Stimulated activated naive B cell treated with anti-CD40 and anti-IgM and Interleukin-4, amounts not matched to agents 10 μg/mL and 1 μg/mL and 100 μg/mL, for 72 hours (primary cell): ENCODE measurements at regions not wholly inside any gene's neighbourhood (a gene's known extent, or its start where the extent isn't known, plus 50 kb on each side); places are given as distances from the start of the nearest gene placed in this dataset.
A peak's percentile ranks its signal among the peaks of the same experiment; 100 is the strongest.

Experiments used
- ATAC-seq, 2 donors: fragments of 150-1000 bp; cut with Tn5 transposase; replicated peaks; 2 replicates each; pipeline ENCODE4 v1.10.0; 2021; ENCODE audit warnings: moderate library complexity in 1 of 2
- DNase-seq: peaks from one replicate; pipeline ENCODE4 v3.0.0; 2021
- H3K27ac Mint-ChIP-seq: one replicate; pipeline ENCODE4 v1.8.0; 2022; ENCODE audit warnings: mild to moderate bottlenecking, mixed read lengths
- H3K27me3 Mint-ChIP-seq, 2 donors: one replicate each; pipeline ENCODE4 v1.8.0; 2022; ENCODE audit warnings: mixed read lengths in 2 of 2
- H3K36me3 Mint-ChIP-seq, 2 donors: one replicate each; pipeline ENCODE4 v1.8.0; 2022; ENCODE audit warnings: mixed read lengths in 2 of 2, mild to moderate bottlenecking in 1 of 2
- H3K4me1 Mint-ChIP-seq, 2 donors: one replicate each; pipeline ENCODE4 v1.8.0; 2022; ENCODE audit warnings: mixed read lengths in 2 of 2, mild to moderate bottlenecking in 1 of 2
- H3K4me3 Mint-ChIP-seq, 2 donors: one replicate each; pipeline ENCODE4 v1.8.0; 2022; ENCODE audit warnings: mild to moderate bottlenecking in 2 of 2, mixed read lengths in 2 of 2, moderate library complexity in 1 of 2
- H3K9me3 Mint-ChIP-seq, 2 donors: one replicate each; pipeline ENCODE4 v1.8.0; 2022; ENCODE audit warnings: mixed read lengths in 2 of 2, mild to moderate bottlenecking in 1 of 2

DNA sequence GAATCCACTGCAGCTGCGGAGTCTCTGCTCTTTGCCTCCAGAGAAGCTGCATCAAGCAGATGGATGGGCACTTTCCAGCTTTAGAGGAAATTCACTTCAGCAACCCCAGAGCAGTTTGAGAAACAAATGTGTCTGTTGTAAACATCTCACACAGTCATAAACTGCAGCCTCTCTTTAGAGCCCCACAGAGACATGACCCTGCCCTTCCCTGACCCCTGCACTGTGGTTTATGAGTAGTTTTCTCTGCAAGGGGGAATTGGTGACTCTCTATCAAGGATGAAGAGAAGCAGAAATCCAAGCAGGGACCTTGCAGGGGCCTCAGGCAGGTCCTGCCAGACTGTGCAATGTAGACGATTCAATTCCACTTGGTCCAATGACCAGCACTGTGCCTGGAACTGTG lies 160.2 kb downstream of the SH2D4B start:
- DNase-seq (no peak), ATAC-seq (no peak)
- H3K27me3 Mint-ChIP-seq, result peaks cover 6 to 11% of the 10 kb centered on the region in 2 donors
- H3K27ac Mint-ChIP-seq, result no peak overlapping the region
- H3K4me1 Mint-ChIP-seq, result peaks cover 2 to 7% of the 10 kb centered on the region in 2 donors
- no peaks in the 10 kb centered on the region for H3K36me3 Mint-ChIP-seq
- no peak overlapping the region for H3K4me3 Mint-ChIP-seq
- H3K9me3 Mint-ChIP-seq, result no peaks in the 10 kb centered on the region

DNA sequence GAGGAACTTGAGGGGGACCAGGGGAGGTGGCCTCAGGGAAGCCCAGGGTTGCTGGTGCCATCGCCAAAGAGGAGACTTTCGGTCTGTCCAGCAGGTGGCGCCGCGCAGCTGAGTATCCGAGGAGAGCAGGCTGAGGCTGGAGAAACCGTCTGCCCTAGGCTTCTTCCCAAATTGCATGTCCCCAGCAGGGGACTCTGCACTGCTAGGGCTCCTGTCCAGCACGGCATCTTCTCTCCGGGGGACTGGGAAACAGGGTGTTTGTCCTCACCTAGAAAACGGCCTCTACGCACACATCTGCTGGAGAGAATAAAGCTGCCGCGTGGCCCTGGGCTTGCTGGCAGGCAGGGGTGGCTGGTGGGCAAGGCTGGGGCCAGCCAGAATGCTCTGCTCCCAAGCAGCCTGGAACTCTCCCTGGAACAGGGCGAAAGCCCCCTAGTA lies 161.9 kb downstream of the SH2D4B start:
- no peak overlapping the region for H3K27ac Mint-ChIP-seq
- H3K4me1 Mint-ChIP-seq, result peaks cover 4 to 7% of the 10 kb centered on the region in 2 donors
- H3K9me3 Mint-ChIP-seq, result no peaks in the 10 kb centered on the region
- H3K4me3 Mint-ChIP-seq, result no peak overlapping the region
- peak; percentile 44 for DNase-seq
- no peaks in the 10 kb centered on the region for H3K36me3 Mint-ChIP-seq
- peaks cover 13 to 14% of the 10 kb centered on the region in 2 donors for H3K27me3 Mint-ChIP-seq
- peak; percentile 87 to 93 for ATAC-seq

DNA sequence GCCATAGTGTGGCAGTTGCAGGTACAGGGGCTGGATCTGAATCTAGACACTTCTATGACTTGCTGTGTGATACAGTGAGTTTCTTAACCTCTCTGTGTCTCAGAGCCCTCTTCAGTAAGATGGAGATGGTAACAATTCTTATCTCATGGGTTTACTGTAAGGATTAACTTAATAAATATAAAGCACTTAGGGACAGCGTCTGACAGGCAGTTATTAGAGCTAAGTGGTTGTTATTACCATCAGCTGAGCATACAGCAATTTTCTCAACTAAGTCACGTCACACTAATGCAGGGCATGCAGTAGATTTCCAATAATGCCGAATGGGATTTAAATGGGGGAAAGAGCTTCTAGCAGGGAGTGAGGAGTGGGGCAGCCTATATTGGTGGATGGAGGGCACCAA lies 162.6 kb downstream of the SH2D4B start:
- ATAC-seq (no peak), DNase-seq (no peak)
- peaks cover 4 to 7% of the 10 kb centered on the region in 2 donors for H3K4me1 Mint-ChIP-seq
- H3K4me3 Mint-ChIP-seq, result no peak overlapping the region
- H3K9me3 Mint-ChIP-seq, result no peaks in the 10 kb centered on the region
- peaks cover 13 to 14% of the 10 kb centered on the region in 2 donors for H3K27me3 Mint-ChIP-seq
- H3K36me3 Mint-ChIP-seq, result no peaks in the 10 kb centered on the region
- H3K27ac Mint-ChIP-seq, result no peak overlapping the region

DNA sequence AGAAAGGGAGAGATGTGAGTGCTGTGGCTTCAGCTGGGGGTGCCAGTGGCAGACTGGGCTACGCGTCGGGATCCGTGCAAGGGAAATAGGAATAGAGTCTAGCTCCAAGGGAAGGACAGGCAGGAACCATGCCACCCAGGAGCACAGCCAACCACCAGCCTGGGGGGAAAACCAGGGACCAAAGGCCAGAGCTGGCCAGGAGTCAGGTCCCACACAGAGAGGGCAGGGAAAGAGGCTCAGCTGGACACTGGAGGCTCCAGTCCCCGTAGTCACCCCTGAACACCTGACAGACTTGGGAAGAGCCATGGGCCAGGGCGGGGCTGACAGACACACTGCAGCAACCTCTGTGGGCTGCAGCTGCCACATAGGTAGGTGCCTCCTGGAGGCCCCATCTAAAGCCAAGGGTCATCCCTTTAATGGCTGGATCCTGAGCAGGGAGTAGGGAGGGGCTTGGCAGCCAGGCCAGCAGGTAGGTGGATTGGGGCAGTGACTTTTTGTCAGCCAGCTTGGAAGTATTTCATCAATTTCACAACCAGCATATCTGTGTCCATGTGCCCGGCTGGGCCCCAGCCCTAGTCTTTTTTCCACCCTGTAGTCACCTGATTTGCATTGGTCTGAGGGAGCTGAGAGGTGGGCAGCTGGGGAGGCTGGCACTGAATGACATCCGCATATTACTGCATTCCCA lies 163.2 kb downstream of the SH2D4B start:
- Mint-ChIP-seq H3K27me3 (peaks cover 13 to 14% of the 10 kb centered on the region in 2 donors), H3K4me1 (peaks cover 4 to 7% of the 10 kb centered on the region in 2 donors), H3K27ac (no peak overlapping the region), H3K9me3 (no peaks in the 10 kb centered on the region), H3K36me3 (no peaks in the 10 kb centered on the region), H3K4me3 (no peak overlapping the region)
- DNase-seq (no peak), ATAC-seq (no peak)

DNA sequence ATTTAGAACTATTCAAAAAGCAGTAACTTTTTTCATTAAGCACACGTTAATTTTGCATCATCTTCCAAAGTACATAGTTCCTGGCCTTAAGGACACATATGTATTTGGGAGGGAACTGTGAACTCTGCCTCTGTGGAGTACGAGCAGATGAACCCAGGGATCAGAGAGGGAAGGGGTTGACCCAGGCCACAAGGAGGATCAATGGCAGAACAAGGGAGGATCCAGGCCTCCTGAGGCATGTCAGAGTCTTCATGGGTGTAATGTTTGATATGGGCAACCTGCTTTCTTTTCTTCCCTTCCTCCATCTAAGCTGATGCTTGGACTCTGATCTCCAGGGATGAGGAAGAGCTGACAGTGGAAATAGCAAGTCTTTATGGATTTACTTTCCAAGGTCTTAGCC lies 164.0 kb downstream of the SH2D4B start:
- Mint-ChIP-seq H3K27ac (no peak overlapping the region), H3K27me3 (peaks cover 13 to 14% of the 10 kb centered on the region in 2 donors), H3K4me3 (no peak overlapping the region), H3K4me1 (peaks cover 4 to 7% of the 10 kb centered on the region in 2 donors), H3K9me3 (no peaks in the 10 kb centered on the region), H3K36me3 (no peaks in the 10 kb centered on the region)
- ATAC-seq, result no peak
- no peak for DNase-seq

DNA sequence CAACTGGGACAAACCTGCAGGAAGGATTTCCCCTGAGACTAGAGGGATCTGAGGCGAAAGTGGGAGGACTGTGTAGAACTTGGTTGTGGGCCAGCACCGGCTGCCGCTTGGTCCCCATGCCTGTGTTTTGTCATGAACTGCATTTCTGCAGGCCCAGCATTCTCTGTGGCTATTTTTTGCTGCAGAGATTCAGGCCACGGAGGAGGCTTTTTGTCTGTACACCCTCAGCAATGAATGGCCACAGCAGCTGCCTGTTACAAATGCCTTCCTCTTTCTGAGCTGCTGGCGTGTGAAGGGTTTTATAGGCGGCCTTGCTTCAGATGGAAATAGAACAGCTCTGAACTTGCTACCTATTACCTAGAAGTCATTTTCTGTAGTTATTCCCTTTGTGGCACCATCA lies 164.4 kb downstream of the SH2D4B start:
- Mint-ChIP-seq H3K27me3 (peaks cover 13 to 14% of the 10 kb centered on the region in 2 donors), H3K4me1 (peaks cover 4 to 7% of the 10 kb centered on the region in 2 donors), H3K9me3 (no peaks in the 10 kb centered on the region), H3K36me3 (no peaks in the 10 kb centered on the region), H3K4me3 (no peak overlapping the region), H3K27ac (no peak overlapping the region)
- ATAC-seq (no peak), DNase-seq (no peak)

DNA sequence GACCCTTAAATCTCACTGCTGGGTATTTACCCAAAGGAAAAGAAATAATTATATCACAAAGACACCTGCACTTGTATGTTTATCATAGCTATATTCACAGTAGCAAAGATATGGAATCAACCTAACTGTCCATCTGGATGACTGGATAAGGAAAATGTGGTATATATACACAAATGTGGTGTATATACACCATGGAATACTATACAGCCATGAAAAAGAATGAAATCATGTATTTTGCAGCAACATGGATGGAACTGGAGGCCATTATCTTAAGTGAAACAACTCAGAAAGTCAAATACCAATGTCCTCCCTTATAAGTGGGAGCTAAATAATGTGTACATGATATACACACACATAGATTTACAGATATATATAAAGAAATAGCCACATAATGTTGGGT lies 168.2 kb downstream of the SH2D4B start:
- H3K4me1 Mint-ChIP-seq, result peaks cover 0 to 2% of the 10 kb centered on the region in 2 donors

DNA sequence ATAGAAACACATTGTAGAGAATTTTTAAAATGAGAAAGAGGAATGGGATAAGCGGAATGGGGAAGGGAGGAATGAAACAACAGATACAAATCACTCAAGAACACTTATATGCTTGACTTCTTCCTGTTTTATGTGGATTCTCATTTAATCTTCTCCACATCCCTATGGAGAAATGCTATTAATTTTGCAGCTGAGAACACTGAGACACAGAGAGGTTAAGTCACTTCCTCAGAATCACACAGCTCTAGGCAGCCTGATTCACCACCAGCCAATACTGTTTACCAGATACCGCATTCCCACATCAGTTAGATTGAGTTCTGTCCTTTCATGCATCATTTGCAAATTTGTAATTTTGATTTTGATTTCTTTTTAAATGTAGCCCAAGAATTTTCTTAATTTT lies 170.5 kb downstream of the SH2D4B start:
- Mint-ChIP-seq H3K36me3 (no peaks in the 10 kb centered on the region), H3K27me3 (peaks cover 17 to 23% of the 10 kb centered on the region in 2 donors), H3K27ac (no peak overlapping the region), H3K4me1 (peaks cover 0 to 2% of the 10 kb centered on the region in 2 donors), H3K4me3 (no peak overlapping the region), H3K9me3 (no peaks in the 10 kb centered on the region)
- DNase-seq (no peak), ATAC-seq (no peak)

More for the DNA sequence above, 168.2 kb downstream of the SH2D4B start:
- Mint-ChIP-seq H3K36me3 (no peaks in the 10 kb centered on the region), H3K4me3 (no peak overlapping the region), H3K9me3 (no peaks in the 10 kb centered on the region), H3K27ac (no peak overlapping the region), H3K27me3 (peaks cover 9 to 14% of the 10 kb centered on the region in 2 donors)
- ATAC-seq (no peak), DNase-seq (no peak)

DNA sequence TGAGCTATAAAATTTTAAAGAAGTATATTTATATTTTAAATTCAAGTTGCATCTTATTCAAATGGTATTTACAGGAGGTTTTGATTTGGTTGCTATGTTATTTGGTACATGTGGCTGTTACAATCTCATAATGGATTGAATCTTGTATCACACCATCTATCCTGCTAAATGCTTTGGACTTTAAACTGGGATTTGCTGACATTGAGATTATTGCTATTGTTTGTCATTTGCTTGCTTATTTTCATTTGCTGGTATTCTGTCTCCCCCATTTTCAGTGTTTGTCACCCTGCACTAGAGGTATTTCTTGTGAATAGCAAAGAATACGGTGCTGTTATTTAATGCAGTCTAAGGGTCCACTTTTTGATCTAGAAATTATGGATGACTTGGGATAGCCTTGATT lies 171.1 kb downstream of the SH2D4B start:
- no peaks in the 10 kb centered on the region for H3K9me3 Mint-ChIP-seq
- no peaks in the 10 kb centered on the region for H3K36me3 Mint-ChIP-seq
- DNase-seq (no peak), ATAC-seq (no peak)
- no peak overlapping the region for H3K27ac Mint-ChIP-seq
- peaks cover 0 to 2% of the 10 kb centered on the region in 2 donors for H3K4me1 Mint-ChIP-seq
- H3K27me3 Mint-ChIP-seq, result peaks cover 23 to 29% of the 10 kb centered on the region in 2 donors
- no peak overlapping the region for H3K4me3 Mint-ChIP-seq

DNA sequence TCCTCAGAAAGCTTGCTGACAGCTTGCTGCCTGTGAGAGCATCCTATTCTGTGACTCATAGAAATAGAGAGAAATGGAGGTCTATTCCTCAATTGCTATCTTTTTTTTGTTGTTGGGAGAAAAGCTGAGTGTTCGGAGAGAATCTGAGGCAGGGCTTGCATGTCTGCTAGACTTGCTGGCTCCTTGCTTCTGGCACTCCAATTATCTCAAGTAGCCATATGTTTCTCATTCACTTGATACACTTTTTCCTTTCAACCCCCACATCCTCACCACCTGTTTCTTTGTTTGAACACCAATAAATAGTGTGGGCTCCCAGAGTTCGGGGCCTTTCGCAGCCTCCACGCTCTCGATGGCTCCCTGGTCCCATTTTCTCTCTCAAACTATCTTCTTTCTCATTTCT lies 172.2 kb downstream of the SH2D4B start:
- DNase-seq (no peak), ATAC-seq (no peak)
- H3K4me1 Mint-ChIP-seq, result no peaks in the 10 kb centered on the region
- H3K4me3 Mint-ChIP-seq, result no peak overlapping the region
- H3K27me3 Mint-ChIP-seq, result peaks cover 20 to 23% of the 10 kb centered on the region in 2 donors
- no peaks in the 10 kb centered on the region for H3K9me3 Mint-ChIP-seq
- H3K27ac Mint-ChIP-seq, result no peak overlapping the region
- H3K36me3 Mint-ChIP-seq, result no peaks in the 10 kb centered on the region

DNA sequence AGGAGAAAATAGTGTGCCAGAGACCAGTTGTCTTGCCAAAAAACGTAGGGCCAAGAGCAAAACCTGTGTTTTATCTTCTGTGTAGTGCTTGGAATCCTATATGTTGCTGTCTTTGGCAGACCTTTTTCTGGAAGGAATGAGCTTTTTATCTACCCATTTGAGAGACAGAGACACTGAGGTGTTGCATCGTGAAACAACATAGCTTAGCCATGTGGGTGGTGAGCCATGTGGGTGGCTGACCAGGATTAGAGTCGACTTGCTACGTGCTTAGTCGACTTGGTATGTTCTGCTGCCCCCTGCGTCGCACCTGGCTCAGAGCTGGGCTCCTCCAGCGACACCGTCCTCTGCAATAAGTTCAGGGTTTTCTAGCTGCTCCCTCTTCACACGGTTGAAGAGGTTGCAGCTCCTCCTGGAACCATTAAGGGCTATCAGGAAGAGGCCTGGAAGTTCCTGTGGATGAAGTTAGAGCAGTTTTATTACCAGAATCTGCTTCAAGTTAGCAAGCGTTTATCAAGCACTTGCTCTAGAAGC lies 175.8 kb downstream of the SH2D4B start:
- peaks cover 23 to 35% of the 10 kb centered on the region in 2 donors for H3K27me3 Mint-ChIP-seq
- H3K4me3 Mint-ChIP-seq, result no peak overlapping the region
- no peaks in the 10 kb centered on the region for H3K36me3 Mint-ChIP-seq
- no peaks in the 10 kb centered on the region for H3K4me1 Mint-ChIP-seq
- DNase-seq (no peak), ATAC-seq (no peak)
- H3K9me3 Mint-ChIP-seq, result no peaks in the 10 kb centered on the region
- no peak overlapping the region for H3K27ac Mint-ChIP-seq

DNA sequence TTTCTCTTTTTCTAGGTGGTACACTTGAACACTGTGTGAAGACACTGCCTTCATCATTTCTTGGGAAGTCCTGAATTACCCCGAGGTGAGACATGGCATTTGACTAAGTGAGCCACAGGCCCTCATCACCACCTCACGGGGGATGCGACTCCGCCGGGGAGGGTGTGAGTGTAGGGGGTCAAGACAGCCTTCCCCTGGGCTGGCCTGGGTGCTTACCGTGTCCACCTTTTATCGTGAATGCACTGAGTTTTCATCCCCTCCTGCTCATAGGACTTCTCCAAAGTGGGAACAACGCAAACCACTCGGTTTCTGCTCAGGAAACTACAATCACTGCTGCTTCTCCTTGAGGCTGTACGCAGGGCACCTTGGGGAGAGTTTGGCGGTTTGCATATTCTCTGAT lies 176.9 kb downstream of the SH2D4B start:
- DNase-seq (no peak), ATAC-seq (no peak)
- Mint-ChIP-seq H3K36me3 (no peaks in the 10 kb centered on the region), H3K27me3 (peaks cover 23 to 34% of the 10 kb centered on the region in 2 donors), H3K4me3 (no peak overlapping the region), H3K4me1 (no peaks in the 10 kb centered on the region), H3K9me3 (no peaks in the 10 kb centered on the region), H3K27ac (no peak overlapping the region)

DNA sequence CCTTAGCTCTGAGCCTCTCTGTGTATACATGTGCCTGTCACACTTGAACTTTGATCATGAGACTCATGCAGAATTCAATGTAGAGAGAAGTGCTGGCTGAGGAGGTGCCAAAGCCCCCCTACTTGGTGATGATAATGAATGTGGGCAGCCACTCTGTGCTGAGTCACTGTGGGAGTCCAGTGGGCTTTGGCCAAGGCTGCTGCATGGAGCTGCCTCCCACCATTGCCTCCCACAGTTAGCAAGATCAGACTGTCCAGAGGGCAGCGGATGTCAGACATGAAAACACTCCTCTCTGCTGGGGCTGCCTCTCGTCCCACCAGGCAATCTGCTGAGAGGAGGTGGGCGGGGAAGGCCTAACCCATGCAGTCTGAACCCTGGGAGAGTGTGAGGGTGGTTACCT lies 180.3 kb downstream of the SH2D4B start:
- Mint-ChIP-seq H3K36me3 (no peaks in the 10 kb centered on the region), H3K9me3 (peaks cover 4% of the 10 kb centered on the region in 2 donors), H3K4me3 (no peak overlapping the region), H3K4me1 (no peaks in the 10 kb centered on the region), H3K27ac (no peak overlapping the region), H3K27me3 (peaks cover 8 to 23% of the 10 kb centered on the region in 2 donors)
- DNase-seq (no peak), ATAC-seq (no peak)

DNA sequence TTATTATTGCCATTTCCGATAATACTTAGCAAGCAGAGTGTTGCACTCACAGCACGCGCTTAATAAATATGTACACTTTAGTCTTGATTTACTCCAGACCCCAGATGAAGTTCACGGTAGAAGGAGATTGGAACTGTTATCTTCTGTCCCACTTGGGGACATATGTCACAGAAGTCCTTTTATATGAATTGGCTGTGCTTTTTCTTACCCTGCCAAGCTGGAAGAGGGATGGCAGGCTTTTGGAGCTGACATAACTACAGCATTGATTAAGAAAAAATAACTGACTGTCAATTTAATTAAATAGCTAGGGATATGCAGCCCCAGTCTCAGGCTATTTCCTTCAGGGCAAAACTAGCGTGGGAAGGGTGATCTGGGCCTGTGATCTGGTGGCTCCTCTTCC lies 182.2 kb downstream of the SH2D4B start:
- H3K9me3 Mint-ChIP-seq, result peaks cover 4% of the 10 kb centered on the region in 2 donors
- H3K27me3 Mint-ChIP-seq, result peaks cover 0 to 15% of the 10 kb centered on the region in 2 donors
- no peaks in the 10 kb centered on the region for H3K4me1 Mint-ChIP-seq
- ATAC-seq (no peak), DNase-seq (no peak)
- no peaks in the 10 kb centered on the region for H3K36me3 Mint-ChIP-seq
- no peak overlapping the region for H3K27ac Mint-ChIP-seq
- no peak overlapping the region for H3K4me3 Mint-ChIP-seq

DNA sequence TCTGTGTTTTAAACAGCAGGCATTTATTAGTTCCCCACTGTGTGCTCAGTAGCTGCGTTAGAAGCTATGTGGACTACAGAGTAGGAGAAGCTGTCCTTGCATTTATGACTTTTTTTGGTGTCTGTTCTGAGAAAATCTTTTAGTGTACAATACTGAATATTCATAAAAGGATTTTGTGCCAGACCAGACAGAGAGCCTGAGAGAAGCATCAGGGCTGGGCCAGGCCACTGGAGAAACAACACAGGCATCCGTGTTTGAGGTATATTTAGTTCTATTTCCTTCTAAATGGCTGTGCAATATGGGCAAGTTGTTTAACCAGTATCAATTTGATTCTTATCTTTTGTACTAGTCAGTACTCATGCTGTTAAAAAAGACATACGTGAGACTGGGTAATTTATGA lies 182.8 kb downstream of the SH2D4B start:
- Mint-ChIP-seq H3K27me3 (peaks cover 0 to 11% of the 10 kb centered on the region in 2 donors), H3K36me3 (no peaks in the 10 kb centered on the region), H3K27ac (no peak overlapping the region), H3K9me3 (peaks cover 4% of the 10 kb centered on the region in 2 donors), H3K4me3 (no peak overlapping the region), H3K4me1 (no peaks in the 10 kb centered on the region)
- no peak for DNase-seq
- no peak for ATAC-seq
